ENCODE measurements at regions not wholly inside any gene's neighbourhood (a gene's known extent, or its start where the extent isn't known, plus 50 kb on each side); places are given as distances from the start of the nearest gene placed in this dataset.

GRCh38 chr3:190780524-190780923 is 82.0 kb downstream of the GMNC start:
- TF ChIP-seq, protein P1, sequence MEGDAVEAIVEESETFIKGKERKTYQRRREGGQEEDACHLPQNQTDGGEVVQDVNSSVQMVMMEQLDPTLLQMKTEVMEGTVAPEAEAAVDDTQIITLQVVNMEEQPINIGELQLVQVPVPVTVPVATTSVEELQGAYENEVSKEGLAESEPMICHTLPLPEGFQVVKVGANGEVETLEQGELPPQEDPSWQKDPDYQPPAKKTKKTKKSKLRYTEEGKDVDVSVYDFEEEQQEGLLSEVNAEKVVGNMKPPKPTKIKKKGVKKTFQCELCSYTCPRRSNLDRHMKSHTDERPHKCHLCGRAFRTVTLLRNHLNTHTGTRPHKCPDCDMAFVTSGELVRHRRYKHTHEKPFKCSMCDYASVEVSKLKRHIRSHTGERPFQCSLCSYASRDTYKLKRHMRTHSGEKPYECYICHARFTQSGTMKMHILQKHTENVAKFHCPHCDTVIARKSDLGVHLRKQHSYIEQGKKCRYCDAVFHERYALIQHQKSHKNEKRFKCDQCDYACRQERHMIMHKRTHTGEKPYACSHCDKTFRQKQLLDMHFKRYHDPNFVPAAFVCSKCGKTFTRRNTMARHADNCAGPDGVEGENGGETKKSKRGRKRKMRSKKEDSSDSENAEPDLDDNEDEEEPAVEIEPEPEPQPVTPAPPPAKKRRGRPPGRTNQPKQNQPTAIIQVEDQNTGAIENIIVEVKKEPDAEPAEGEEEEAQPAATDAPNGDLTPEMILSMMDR (IDR thresholded peaks at IDR 0.05; ENCODE audit: low read length): no peak
- no peak for TF ChIP-seq EZH2 (IDR thresholded peaks at IDR 0.05; ENCODE audit: borderline replicate concordance, low read length)
- Histone ChIP-seq H3K9me3 (ENCODE audit: low read length) (no peaks in the 10 kb centered on the region), H3K4me3 (ENCODE audit: low read depth, low read length, poor library complexity, severe bottlenecking) (no peak overlapping the region), H3K4me1 (ENCODE audit: insufficient read depth, low read length, severe bottlenecking) (no peaks in the 10 kb centered on the region), H3K4me2 (ENCODE audit: low read length) (no peak overlapping the region), H4K20me1 (ENCODE audit: insufficient read depth, low read length) (no peaks in the 10 kb centered on the region), H3F3A (ENCODE audit: insufficient read depth, low read length) (no peaks in the 10 kb centered on the region), H3K27me3 (ENCODE audit: insufficient read depth, low read length) (no peaks in the 10 kb centered on the region), H3K9me2 (ENCODE audit: low read depth, low read length) (no peaks in the 10 kb centered on the region), H3K9ac (ENCODE audit: low read length) (no peak overlapping the region), H3K27ac (ENCODE audit: low read depth, low read length, poor library complexity, severe bottlenecking) (no peak overlapping the region), H3K36me3 (ENCODE audit: insufficient read depth, low read length) (no peaks in the 10 kb centered on the region), H2AFZ (ENCODE audit: low read length) (no peak overlapping the region), H3K79me2 (ENCODE audit: insufficient read depth, low read length) (no peaks in the 10 kb centered on the region)

GRCh38 chr3:190774633-190775032 is 87.9 kb downstream of the GMNC start:
- H3F3A ChIP-seq (ENCODE audit: insufficient read depth, low read length): no peaks in the 10 kb centered on the region
- TF ChIP-seq, protein P1 (IDR thresholded peaks at IDR 0.05; ENCODE audit: low read length): no peak
- H3K9me3 ChIP-seq (ENCODE audit: low read length): no peaks in the 10 kb centered on the region
- H3K4me1 ChIP-seq (ENCODE audit: insufficient read depth, low read length, severe bottlenecking): no peaks in the 10 kb centered on the region
- H3K4me3 ChIP-seq (ENCODE audit: low read depth, low read length, poor library complexity, severe bottlenecking): no peak overlapping the region
- no peaks in the 10 kb centered on the region for H3K36me3 ChIP-seq (ENCODE audit: insufficient read depth, low read length)
- H3K79me2 ChIP-seq (ENCODE audit: insufficient read depth, low read length): no peaks in the 10 kb centered on the region
- no peak overlapping the region for H3K27ac ChIP-seq (ENCODE audit: low read depth, low read length, poor library complexity, severe bottlenecking)
- H3K9me2 ChIP-seq (ENCODE audit: low read depth, low read length): no peaks in the 10 kb centered on the region
- no peaks in the 10 kb centered on the region for H4K20me1 ChIP-seq (ENCODE audit: insufficient read depth, low read length)
- no peaks in the 10 kb centered on the region for H3K27me3 ChIP-seq (ENCODE audit: insufficient read depth, low read length)
- no peak overlapping the region for H3K9ac ChIP-seq (ENCODE audit: low read length)
- no peak overlapping the region for H2AFZ ChIP-seq (ENCODE audit: low read length)
- H3K4me2 ChIP-seq (ENCODE audit: low read length): no peak overlapping the region

DNA sequence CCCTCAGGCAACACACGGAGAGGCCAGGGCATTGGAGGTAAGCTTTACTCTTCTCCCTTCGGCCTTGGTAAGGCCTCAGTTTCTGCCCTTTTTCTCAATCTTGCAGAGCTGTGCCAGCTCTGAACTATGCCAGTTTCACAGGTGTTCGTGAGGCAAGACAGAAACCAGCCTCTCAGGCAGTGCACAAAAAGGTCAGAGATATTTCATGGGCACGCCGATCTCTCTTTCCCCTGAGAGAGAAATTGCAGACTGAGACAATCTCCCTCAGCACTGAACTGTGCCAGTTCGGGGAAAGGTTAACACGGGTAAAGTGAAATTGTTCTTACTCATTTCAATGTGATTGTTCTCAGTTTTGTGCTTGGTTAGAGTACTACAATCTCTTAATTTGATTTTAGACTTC is 88.5 kb downstream of the GMNC start:
- Histone ChIP-seq H3K79me2 (ENCODE audit: insufficient read depth, low read length) (no peaks in the 10 kb centered on the region), H3K9me3 (ENCODE audit: low read length) (no peaks in the 10 kb centered on the region), H3K9ac (ENCODE audit: low read length) (no peak overlapping the region), H3K4me3 (ENCODE audit: low read depth, low read length, poor library complexity, severe bottlenecking) (no peak overlapping the region), H3K27ac (ENCODE audit: low read depth, low read length, poor library complexity, severe bottlenecking) (no peak overlapping the region), H2AFZ (ENCODE audit: low read length) (no peak overlapping the region), H3K36me3 (ENCODE audit: insufficient read depth, low read length) (no peaks in the 10 kb centered on the region), H3K4me1 (ENCODE audit: insufficient read depth, low read length, severe bottlenecking) (no peaks in the 10 kb centered on the region), H3F3A (ENCODE audit: insufficient read depth, low read length) (no peaks in the 10 kb centered on the region), H4K20me1 (ENCODE audit: insufficient read depth, low read length) (no peaks in the 10 kb centered on the region), H3K27me3 (ENCODE audit: insufficient read depth, low read length) (no peaks in the 10 kb centered on the region), H3K4me2 (ENCODE audit: low read length) (no peak overlapping the region), H3K9me2 (ENCODE audit: low read depth, low read length) (no peaks in the 10 kb centered on the region)
- TF ChIP-seq, protein P1 (IDR thresholded peaks at IDR 0.05; ENCODE audit: low read length): no peak
